Stimulated activated CD4-positive, alpha-beta T cell treated with anti-CD3 and anti-CD28 coated beads, Interleukin-2, amount 100 ng/mL, for 48 hours (primary cell): ENCODE measurements at regions not wholly inside any gene's neighbourhood (a gene's known extent, or its start where the extent isn't known, plus 50 kb on each side); places are given as distances from the start of the nearest gene placed in this dataset.
"Not testable (repeated sequence)": the region's sequence is repeated elsewhere in the genome, so short reads cannot be mapped to it uniquely, and the experiment has no call there.

Source experiments
- DNase-seq, 2 donors: peaks; one replicate each; pipeline ENCODE4 v3.0.0-alpha.2; 2020

DNA sequence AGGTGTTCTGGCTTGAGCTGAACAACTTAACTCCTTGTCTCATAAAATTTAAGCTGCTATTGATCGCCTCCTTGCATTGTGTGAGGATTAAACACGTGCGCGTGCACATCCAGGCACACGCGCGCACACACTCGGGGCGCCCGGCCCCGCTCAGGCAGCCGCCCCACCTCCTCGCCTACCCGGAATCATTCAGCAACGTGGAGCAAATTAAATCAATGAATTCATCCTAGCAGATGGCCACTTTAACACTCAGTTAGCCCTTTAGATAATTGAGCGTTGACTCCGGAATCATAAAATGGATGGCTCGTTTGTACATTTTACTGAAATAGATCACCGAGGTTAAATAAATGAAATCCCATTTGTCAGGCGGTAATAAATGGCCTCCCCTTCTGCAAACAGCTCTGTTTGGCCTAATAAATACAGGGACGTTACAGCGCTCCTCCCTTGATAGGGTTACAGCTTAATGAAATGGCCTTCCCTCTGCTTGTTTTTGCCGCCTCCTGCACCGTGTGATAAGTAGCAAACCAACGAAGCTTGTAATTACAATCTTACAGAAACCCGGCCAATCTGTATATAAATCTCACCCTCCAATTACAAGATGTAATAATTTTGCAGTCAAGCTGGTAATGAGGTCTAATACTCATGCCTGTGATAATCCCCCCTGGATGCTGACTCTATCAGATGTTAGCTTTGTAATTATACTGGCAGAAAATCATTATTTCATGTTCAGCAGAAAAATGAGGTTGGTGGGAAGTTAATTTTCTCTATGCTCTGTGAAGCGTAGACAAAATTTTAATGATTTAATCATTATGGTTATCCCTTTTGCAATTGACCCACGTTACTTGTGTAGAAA lies 229.7 kb upstream of the IRX4 start:
- DNase-seq, result no peak

DNA sequence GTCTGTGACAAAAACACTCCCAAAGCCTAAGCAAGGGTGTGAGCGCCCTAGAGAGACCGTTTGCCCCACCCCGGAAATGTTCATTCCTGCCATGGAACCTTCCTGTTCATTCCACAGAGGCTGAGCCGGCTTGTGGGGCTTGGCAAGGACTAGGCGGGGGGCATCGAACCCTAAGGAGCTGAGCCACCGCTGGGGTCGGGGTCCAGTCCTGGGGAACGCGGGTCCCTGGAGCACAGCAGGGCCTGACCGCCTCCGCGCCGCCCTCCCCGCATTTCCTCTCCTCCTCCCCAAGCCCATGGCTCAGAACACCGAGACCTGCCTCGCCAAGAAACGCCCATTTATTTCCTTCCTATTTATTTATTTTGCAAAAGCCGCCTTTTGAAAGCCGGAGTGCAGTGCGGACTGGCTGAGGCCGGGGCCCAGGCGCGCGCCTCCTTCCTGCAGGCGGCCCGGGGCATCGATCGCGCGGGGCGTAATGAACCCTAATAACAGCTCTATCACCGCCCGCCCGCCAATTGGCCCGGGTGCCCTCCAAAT lies 228.9 kb upstream of the IRX4 start:
- DNase-seq, result no peak

DNA sequence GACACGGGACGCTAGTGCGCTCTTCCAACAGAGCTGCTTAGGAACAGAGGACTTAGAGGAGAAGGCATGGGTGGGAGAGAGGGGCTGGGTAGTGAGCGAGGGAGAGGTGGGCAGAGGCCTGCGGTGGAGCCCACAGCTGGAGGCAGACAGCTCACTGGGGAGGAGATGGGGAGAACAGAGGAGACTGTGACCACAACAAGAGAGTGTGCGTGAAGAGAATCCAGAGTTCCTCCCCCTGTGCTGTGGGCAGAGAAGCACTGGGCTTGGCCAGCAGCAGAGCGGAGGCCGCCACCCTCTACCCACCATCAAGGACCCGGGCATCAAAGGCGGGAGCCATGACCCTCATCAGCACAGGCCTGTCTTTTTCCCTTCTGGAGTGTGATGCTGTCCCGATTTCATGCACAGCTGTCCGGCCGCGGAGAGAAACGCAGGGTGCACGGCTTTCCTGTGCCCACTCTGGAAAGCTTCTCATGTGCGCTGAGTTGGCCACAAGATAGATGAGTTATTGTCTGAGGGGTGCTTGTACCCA lies 228.3 kb upstream of the IRX4 start:
- no peak for DNase-seq

DNA sequence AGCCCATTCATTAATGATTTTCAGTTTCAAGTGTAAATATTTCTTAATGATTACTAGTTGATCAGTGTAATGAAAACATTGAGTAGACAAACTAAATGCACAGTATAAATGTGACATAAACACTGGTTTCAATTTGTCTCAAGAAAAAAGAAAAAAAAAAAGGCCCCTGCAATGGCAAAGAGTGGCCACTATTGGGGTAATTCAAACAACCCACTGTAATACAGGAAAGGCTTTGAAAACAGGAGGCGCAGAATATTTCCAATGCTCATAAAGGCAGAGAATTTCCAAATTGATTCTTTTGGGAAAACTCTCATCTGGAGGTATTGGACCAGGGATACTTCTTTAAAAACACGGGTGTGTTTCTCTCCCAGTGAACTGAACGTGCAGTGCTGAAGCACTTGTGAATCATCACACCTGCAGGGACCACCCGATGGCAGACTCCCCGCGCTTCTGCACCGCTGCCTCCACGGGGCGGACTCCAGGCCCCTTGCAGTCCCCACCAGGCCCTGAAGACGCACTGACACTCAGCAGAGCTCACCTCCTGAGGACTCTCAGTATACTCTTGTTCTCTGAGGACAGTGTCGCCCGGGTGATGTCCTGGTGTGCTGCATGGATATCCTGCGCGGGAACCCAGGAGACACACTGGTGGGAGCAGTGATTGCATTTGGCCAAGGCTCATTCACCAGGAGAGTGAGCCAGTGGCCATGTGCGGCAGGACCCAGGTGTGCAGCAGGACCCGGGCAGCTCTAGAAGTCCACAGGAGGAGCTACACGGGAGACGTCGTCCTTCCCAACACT lies 227.6 kb upstream of the IRX4 start:
- DNase-seq, result no peak

DNA sequence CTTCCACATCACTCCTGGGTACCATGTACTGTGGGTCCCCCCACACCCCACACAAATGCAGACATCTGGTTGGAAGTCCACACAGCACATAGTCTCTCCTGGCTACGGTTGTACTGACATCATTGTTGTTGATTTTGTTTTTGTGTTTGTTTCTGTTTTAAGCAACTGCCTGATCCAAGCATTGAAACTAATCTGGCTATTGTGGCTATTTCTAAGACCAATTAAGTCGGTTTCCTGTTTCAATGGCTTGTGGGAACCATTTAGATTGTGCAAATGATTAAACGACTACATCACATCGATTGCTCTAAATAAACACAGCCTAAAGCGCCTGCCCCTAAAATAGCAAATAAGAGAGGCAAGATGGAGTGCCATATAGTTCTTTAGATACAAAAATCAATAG lies 226.8 kb upstream of the IRX4 start:
- no peak for DNase-seq

DNA sequence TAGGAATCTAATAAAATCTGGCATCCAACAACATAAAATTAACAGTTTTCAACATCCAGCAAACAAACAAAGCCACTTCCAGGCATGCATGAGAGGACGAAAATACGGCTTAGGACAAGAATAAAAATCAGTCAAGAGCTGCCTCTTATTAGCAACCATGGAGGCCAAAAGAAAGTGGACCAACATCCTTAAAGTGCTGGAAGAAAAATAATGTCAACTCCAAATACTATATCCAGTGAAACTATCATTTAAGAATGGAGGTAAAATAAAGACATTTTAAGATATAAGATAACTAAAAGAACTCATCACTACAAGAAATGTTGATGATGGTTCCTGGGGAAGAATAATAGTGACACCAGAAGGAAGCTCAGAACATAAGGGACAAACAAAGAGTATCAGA lies 224.0 kb upstream of the IRX4 start:
- no peak for DNase-seq

DNA sequence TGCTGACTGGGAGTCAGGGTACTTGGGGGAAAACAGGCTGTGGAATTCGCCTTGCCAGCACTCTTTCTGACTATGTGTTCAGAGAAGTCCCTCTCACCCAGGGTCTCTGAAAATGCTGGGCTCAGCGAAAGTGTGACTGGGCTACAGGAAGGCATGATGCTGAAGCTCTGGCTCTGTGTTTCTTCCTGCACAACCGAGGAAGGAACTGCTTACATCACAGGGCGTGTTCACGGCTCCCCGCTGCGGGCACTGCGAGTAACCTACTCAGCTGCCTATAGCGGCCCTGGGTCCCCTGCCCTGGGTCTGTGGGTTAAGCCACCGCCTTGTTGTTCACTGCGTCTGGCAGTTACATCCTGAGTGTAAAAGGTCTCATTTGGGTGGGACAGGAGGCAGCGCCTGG lies 222.4 kb upstream of the IRX4 start:
- no peak for DNase-seq

DNA sequence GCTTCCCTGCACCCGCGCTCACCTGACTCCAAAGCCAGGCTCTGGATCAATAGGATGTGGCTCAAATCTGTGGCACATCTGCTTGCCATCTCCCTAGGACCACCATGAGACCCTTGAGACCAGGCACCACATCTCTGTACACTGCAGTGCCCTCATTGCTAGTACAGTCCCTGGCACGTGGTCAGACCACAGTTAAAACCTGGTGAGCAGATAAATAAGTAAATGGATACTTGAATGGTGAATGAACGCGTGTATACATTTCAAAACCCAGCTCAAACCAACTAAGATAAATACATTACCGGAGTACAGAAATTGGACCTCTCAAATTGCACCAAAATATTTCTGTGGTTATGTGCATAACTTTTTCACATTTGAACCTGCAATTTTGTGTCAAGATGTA lies 221.2 kb upstream of the IRX4 start:
- DNase-seq, result no peak

DNA sequence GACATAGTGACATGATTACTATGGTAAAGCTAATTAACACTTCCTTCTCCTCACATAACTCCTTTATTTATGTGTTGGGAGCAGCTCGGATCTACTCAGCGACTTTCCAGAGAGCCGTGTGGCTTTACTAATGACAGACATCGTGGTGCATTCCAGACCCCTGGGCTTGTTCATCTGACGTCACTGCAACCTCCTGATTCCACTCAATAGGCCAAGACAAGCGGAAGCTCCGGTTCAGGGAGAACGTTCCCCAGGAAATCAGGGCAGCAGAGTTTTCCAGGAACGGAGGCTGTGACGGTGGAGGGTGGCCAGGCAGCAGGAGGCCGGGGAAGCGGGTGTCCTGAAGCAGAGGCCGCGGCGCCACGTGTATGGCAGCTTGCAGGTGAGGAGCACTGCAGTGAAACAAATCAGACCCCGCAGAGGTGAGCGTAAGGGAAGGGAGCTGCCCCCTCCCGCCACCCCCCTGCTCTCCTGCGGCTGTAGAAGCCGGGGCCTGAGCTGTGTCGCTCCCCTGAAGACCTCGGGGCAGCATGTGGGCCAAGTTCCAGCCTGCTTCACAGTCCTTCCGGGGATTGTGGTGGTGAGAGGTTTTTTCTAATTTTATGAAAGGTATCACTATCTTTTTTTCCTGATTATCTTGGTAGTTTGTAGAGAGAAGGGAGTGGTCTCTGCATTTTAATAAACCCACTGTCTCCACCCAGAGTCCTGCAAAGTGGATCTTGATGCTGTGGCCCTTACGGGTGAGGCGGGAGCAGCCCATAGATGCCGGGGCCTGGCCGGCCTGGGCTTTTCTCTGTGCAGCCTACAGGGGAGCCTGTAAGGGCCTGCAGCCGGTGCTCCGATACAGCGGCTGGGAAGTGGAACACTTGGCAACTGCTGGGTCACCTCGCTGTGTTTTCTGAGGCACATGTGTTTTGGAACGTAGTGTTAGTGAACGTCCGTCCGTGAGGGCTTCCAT lies 220.4 kb upstream of the IRX4 start:
- no peak for DNase-seq

DNA sequence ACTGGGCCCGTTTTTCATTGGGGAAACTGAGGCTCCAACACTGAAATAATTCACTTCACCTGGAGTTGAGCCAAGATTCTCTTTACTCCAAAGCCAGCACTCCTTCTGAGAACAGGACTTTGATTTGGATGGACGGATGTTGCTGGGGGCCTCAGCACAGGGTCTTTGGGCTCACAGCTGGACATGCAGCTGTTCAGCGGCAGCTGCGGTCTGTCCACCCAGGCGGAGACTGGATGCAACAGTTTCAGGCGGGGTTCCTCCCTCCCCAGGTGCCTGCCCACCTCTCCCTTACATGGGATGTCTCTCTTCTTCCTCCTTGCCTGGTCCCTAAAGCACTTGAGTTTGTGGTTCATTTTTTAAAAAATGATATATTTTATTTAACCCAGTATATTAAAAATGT lies 219.0 kb upstream of the IRX4 start:
- DNase-seq, result no peak

DNA sequence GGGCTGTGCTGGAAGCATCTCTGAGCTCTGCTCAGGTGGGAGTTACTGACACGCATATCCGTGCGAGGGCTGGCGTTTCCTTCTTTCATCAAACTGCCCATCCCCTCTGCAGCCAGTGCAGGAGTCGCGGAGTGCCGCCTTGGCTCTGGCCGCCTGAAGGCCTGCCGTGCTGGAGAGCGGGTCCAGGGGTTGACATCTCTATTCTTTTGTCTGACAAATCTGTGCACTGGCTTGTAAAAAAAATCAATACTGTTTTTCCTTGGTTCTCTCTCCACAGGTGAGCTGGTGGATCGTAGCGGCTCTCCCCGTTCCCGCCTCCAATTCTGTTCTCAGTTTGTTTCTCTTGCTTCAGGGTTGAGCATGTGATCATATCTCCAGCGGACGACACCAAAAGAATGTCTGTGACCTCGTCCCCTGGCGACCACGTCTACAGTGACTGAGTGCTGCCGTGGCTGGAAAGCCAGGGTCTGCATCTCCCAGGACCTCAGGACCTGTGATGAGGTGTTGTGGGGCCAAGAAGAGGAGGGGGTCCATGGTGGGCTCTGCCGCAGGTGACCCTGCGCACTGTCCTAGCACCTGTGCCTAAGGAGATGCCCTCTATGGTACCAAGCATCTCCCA lies 214.3 kb upstream of the IRX4 start:
- DNase-seq, result no peak

DNA sequence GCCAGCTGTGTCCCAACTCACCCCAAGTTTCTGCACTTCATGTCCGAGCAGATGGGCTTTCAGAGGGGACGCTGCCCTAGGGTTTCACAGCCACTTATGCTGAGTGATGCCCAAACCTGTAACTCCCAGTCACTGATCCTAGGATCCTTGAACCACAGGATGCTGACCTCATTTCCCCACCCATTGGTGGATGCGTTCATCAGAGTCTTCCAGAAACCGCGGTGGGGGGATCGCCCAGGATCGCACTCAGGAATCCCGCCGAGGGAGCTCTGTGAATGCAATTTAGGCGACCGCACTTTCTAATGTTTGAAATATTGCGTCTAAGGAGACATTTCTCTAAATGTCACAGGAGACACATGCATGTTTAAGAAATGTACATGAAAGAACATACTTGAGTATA lies 212.3 kb upstream of the IRX4 start:
- DNase-seq, result no peak

DNA sequence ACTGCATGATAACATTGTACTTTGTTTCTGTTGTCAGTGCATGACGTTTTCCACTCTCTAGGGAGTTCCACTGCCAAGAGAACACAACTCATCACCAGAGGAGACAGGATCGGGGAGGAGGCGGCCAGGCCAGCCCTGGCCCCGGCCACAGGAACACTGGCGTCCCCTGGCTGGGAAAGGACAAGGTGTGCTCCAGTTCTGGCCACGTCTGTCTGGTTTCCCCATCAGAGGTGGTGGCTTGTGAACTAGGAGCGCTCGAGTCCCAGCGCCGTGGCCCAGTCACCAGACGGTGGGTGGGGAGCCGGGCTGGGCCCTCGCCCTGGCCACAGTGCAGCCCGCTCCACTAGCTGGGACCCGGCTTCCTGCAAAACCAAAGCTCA lies 211.9 kb upstream of the IRX4 start:
- DNase-seq, result no peak

DNA sequence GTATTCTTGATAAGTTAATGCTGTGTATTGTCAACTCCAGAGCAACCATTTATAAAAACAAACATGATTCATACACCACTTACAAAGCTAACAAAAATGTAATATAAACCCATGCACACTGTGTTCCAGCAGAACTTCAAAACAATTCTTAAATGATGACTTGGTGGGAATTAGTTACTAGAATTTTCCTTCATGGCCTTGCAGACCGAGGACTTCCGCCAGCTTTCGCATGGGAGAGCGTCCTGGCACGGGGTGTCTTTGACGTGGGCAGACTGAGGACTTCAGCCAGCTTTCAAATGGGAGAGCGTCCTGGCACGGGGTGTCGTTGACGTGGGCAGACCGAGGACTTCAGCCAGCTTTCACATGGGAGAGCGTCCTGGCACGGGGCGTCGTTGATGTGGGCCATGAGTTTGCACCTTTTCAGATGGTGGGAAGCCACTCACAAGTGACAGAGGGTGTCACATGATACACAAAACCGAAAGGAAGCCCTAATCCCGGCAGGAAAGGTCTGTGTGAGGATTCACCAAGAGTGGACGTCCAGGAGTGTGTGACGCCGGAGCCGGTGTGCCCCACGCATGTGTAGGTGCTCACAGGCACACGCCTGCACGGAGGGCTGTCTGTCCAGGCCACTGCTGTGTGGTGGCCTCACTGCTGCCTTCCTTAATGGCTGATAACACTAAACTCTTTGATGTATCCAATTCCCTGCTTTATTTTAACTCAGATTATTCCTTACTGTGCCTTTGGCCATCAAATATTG lies 211.3 kb upstream of the IRX4 start:
- no peak for DNase-seq

DNA sequence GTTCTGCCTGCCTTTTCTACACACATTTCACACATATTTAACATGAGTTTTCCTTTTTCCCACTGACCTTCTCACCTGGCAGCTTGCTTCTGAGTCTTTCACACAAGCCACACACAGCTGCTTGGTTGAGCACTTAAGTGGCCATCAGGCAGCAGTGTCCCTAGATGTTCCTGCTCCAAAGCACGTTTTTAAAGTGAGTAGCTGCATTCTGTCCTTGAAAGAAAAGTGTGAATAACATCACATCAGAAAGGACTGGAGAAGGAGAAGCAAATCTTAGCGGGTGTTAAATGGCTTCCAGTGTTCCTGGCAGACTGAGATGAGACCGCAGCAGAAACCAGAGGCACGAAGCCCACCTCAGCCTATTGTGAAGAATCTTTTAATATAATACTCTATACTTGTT lies 209.2 kb upstream of the IRX4 start:
- DNase-seq, result no peak

DNA sequence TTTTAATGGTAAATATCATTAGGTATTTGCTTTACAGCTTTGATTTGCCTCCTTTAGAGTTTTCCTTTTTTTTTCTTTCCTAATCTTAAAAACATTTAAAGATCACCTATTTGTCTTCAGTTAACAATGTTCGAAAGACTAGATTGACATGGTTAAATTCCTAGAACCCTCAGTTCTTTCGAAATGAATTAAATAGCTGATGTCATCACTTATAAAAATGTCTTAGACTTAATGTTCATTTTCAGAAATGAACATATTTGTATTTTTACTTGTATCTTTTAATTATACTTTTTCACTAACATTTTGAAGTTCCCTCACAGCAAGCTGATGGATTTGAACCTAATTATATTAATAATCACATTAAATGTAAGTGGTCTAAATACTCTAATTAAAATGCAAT lies 205.3 kb upstream of the IRX4 start:
- no peak for DNase-seq

DNA sequence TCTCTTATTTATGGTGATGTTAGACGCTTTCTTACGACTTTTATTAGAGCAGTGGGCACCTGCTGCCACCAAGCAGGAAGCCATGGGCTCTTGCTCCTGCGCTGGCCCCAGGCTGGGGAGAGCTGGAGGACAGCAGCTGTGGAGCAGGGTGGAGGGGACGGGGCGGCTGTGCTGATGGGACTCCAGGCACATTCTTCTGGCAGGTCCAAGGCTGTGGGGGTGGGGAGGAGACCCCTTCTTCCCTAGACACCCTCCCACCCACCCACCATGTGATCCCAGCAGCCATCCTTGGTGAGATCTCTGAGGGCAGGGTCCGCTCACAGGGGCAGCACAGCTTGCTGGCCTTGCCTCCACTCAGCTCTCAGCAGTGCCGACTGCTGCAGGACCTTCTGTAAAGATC lies 192.6 kb upstream of the IRX4 start:
- no peak for DNase-seq

DNA sequence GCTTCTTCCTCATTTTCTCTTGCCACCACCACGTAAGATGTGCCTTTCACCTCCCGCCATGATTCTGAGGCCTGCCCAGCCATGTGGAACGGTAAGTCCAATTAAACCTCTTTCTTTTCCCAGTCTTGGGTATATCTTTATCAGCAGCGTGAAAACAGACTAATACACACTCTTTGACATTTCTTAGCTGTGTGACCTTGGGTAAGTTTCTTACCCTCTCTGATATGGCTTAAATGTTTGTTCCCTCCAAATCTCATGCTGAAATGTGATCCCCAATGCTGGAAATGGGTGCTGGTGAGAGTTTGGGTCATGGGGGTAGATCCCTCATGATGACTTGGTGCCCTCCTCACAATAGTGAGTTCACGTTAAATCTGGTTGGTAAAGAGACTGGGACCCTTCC lies 188.8 kb upstream of the IRX4 start:
- no peak for DNase-seq

DNA sequence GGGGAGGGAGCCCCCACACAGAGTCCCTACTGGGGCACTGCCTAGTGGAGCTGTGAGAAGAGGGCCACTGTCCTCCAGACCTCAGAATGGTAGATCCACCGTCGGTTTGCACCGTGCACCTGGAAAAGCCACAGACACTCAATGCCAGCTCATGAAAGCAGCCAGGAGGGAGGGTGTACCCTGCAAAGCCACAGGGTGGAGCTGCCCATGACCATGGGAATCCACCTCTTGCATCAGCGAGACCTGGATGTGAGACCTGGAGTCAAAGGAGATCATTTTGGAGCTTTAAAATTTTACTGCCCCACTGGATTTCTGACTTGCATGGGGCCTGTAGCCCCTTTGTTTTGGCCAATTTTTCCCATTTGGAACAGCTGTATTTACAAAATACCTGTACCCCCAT lies 188.1 kb upstream of the IRX4 start:
- not testable (repeated sequence) for DNase-seq

DNA sequence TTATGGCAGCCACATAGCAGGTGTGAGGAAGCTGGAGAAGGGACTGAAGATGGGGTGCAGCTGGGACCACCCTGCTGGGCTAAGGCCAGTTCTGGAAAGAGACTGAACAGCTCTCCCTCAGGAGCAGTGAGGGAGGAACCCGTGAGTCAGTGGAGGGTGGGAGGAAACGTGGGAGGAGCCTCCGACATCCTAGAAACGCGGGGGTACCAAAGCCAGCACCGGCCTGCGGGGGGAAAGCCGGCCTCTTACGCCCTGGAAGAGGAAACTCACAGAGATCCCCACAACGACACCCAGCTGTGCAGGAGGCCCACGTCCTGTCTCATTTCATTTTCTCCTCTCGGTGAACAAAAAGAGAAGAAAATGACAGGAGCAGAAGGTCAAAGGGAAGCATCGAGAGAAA lies 185.8 kb upstream of the IRX4 start:
- no peak for DNase-seq

DNA sequence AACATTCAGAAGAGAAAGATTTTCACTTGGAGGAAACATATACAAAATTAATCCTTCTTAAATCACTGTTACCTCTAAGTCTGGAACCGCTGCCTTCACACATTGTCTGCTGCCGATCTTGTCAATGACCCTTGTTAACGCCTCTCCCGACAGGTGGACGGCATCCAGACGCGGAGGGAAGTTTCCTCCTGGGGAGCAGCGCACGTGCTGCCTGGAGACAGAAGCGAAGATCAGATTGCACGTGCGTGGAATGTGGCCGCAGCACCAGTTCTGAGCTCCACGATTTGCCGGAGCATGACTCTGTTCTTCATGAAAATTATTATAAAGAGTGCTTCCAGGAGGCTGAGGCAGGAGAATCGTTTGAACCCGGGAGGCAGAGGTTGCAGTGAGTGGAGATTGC lies 183.6 kb upstream of the IRX4 start:
- no peak for DNase-seq

DNA sequence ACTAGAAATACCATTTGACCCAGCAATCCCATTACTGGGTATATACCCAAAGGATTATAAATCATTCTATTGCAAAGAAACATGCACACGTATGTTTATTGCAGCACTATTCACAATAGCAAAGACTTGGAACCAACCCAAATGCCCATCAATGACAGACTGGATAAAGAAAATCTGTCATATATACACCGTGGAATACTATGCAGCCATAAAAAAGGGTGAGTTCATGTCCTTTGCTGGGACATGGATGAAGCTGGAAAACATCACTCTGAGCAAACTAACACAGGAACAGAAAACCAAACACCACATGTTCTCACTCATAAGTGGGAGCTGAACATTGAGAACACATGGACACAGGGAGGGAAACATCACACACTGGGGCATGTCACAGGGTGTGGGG lies 180.7 kb upstream of the IRX4 start:
- DNase-seq, result not testable (repeated sequence)
